Mucosa of descending colon (tissue), 3 donors: ENCODE measurements at regions not wholly inside any gene's neighbourhood (a gene's known extent, or its start where the extent isn't known, plus 50 kb on each side); places are given as distances from the start of the nearest gene placed in this dataset.

Source experiments
- ATAC-seq: fragments of 200-7000 bp; cut with Tn5 transposase; one replicate; pipeline ENCODE4 v1.9.1; 2020; ENCODE audit warnings: mild to moderate bottlenecking, moderate library complexity
- DNase-seq, 3 donors: peaks; one replicate each; pipeline ENCODE4 v3.0.0-alpha.2; 2020
- H3K36me3 ChIP-seq: fragments of 200-600 bp; one replicate; pipeline ENCODE4 v1.8.0; 2021; ENCODE audit warnings: low read depth, mild to moderate bottlenecking
- H3K4me1 ChIP-seq: fragments of 200-600 bp; one replicate; pipeline ENCODE4 v1.8.0; 2021; ENCODE audit warnings: low read depth, mild to moderate bottlenecking
- H3K4me3 ChIP-seq: fragments of 200-600 bp; one replicate; pipeline ENCODE4 v1.8.0; 2021; ENCODE audit warnings: mild to moderate bottlenecking
- H3K9me3 ChIP-seq: fragments of 200-600 bp; one replicate; pipeline ENCODE4 v1.8.0; 2021; ENCODE audit warnings: mild to moderate bottlenecking
- CTCF ChIP-seq: fragments of 200-600 bp; IDR thresholded peaks from one replicate; pipeline ENCODE4 v1.8.0; 2022; ENCODE audit warnings: antibody characterized with exemption, mild to moderate bottlenecking
- intact Hi-C, 2 donors: fragments of 100-400 bp; cut with DNase I in 1 of 2; cut with micrococcal nuclease in 1 of 2; formaldehyde crosslinking; loops; one replicate each; pipeline versions ENCODE4 v1.11.0 to v1.11.1; 2022; cut with DNase I, micrococcal nuclease
- donor health status: DM: no; HTN: no; CAD: no; lungs with moderate emphysema.
- donor health status: DM: no; HTN: no; CAD: no.
- donor health status: DM: no; HTN: yes; CAD: no.

GRCh38 chr4:23539969-23540569 is 349.8 kb downstream of the PPARGC1A start:
- no peak overlapping the region for H3K4me3 ChIP-seq
- TF ChIP-seq CTCF: no peak
- intact Hi-C loops: no loop called here
- no peaks in the 10 kb centered on the region for H3K4me1 ChIP-seq
- no peaks in the 10 kb centered on the region for H3K9me3 ChIP-seq
- ATAC-seq (no peak), DNase-seq (no peak)
- H3K36me3 ChIP-seq: no peaks in the 10 kb centered on the region

- no peaks in the 10 kb centered on the region for H3K4me1 ChIP-seq
- no peak for TF ChIP-seq CTCF
- intact Hi-C loops: no loop called here
- H3K4me3 ChIP-seq: no peak overlapping the region
- DNase-seq (no peak), ATAC-seq (no peak)
- H3K36me3 ChIP-seq: no peaks in the 10 kb centered on the region
- H3K9me3 ChIP-seq: no peaks in the 10 kb centered on the region
These were observed 356.0 kb downstream of the PPARGC1A start for GRCh38 chr4:23533859-23534258.

- no peaks in the 10 kb centered on the region for H3K9me3 ChIP-seq
- H3K4me3 ChIP-seq: no peak overlapping the region
- ATAC-seq (no peak), DNase-seq (no peak)
- no peak for TF ChIP-seq CTCF
- no peaks in the 10 kb centered on the region for H3K4me1 ChIP-seq
- intact Hi-C loops: no loop called here
- H3K36me3 ChIP-seq: no peaks in the 10 kb centered on the region
These were observed 373.1 kb downstream of the PPARGC1A start for GRCh38 chr4:23516716-23517115.

- TF ChIP-seq CTCF: no peak
- intact Hi-C loops: no loop called here
These were observed 385.8 kb downstream of the PPARGC1A start for GRCh38 chr4:23504083-23504482.

GRCh38 chr4:23500894-23501449 is 388.9 kb downstream of the PPARGC1A start:
- intact Hi-C loops: no loop called here

More at GRCh38 chr4:23504083-23504482, 385.8 kb downstream of the PPARGC1A start:
- DNase-seq: no peak
- Histone ChIP-seq H3K36me3 (no peaks in the 10 kb centered on the region), H3K4me3 (no peak overlapping the region), H3K9me3 (no peaks in the 10 kb centered on the region), H3K4me1 (no peaks in the 10 kb centered on the region)
- no peak for ATAC-seq

More at GRCh38 chr4:23500894-23501449, 388.9 kb downstream of the PPARGC1A start:
- DNase-seq (no peak), ATAC-seq (no peak)
- no peak for TF ChIP-seq CTCF
- no peaks in the 10 kb centered on the region for H3K9me3 ChIP-seq
- no peaks in the 10 kb centered on the region for H3K4me1 ChIP-seq
- H3K36me3 ChIP-seq: no peaks in the 10 kb centered on the region
- no peak overlapping the region for H3K4me3 ChIP-seq
